ENCODE measurements at regions not wholly inside any gene's neighbourhood (a gene's known extent, or its start where the extent isn't known, plus 50 kb on each side); places are given as distances from the start of the nearest gene placed in this dataset.

GRCh38 chr4:19406789-19407188 is 844.9 kb upstream of the SLIT2 start:
- no peak overlapping the region for H3K27ac Mint-ChIP-seq (ENCODE audit: unreplicated experiment)
- H3K9me3 Mint-ChIP-seq: no peaks in the 10 kb centered on the region
- H3K36me3 Mint-ChIP-seq (ENCODE audit: low read depth): no peaks in the 10 kb centered on the region
- no peak for TF ChIP-seq CTCF (conservative IDR thresholded peaks at IDR 0.05)
- no peaks in the 10 kb centered on the region for H3K27me3 Mint-ChIP-seq (ENCODE audit: low read depth)
- no peak for DNase-seq (ENCODE audit: low read depth, low spot score)
- no peaks in the 10 kb centered on the region for H3K4me1 Mint-ChIP-seq
- no peak overlapping the region for H3K4me3 Mint-ChIP-seq

DNA sequence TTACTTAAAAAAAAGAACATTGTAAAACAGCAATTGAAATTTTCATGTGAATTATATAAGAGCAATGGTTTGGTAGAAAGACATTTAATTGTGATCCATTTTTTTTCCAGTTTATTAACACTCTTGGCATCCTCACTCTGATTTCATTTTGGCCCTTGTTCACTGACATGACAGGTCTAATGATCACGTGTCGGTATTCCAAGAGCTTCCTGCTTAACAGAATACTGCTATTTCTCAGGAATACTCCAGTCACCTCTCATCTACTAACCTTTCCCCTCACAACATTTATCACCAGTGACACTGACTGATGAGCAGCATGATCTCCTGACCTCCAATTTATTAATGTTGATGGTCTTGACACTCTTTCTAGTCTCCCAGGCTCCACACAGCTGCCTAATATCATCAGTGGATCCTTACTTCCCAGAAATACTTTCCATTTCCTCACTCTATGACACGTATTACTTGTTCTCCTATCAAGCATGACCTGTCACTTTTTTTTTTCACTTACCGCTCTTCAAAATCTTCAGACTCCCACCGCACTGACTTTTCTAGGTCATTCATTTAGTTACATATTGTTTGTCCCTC is 847.8 kb upstream of the SLIT2 start:
- DNase-seq (ENCODE audit: low read depth, low spot score): no peak
- Mint-ChIP-seq H3K27ac (ENCODE audit: unreplicated experiment) (no peak overlapping the region), H3K27me3 (ENCODE audit: low read depth) (no peaks in the 10 kb centered on the region), H3K9me3 (no peaks in the 10 kb centered on the region), H3K36me3 (ENCODE audit: low read depth) (no peaks in the 10 kb centered on the region), H3K4me3 (no peak overlapping the region), H3K4me1 (no peaks in the 10 kb centered on the region)
- no peak for TF ChIP-seq CTCF (conservative IDR thresholded peaks at IDR 0.05)

DNA sequence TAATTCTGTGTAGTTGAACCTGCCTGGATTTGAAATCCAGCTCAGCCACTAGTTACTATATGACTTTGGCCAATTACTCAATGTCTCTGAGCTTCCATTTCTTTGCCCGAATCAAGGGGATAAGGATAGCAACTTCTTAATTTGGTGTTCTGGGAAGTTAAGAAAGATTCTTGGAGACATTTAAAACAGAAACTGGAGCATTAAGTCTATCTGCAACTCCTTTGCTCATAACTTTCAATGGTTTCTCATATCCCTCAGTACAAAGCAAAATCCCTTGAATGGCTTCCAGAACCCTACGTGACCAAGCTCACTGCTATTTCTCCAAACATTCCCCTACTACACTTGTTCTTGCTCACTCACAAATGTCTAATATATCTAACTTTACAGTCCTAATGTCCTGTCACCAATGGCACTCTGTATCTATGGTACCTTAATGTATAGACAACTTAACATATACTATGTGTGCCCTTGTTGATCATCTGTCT is 849.1 kb upstream of the SLIT2 start:
- Mint-ChIP-seq H3K27me3 (ENCODE audit: low read depth) (no peaks in the 10 kb centered on the region), H3K27ac (ENCODE audit: unreplicated experiment) (no peak overlapping the region), H3K36me3 (ENCODE audit: low read depth) (no peaks in the 10 kb centered on the region), H3K4me1 (no peaks in the 10 kb centered on the region), H3K9me3 (no peaks in the 10 kb centered on the region), H3K4me3 (no peak overlapping the region)
- no peak for DNase-seq (ENCODE audit: low read depth, low spot score)
- TF ChIP-seq CTCF (conservative IDR thresholded peaks at IDR 0.05): no peak

DNA sequence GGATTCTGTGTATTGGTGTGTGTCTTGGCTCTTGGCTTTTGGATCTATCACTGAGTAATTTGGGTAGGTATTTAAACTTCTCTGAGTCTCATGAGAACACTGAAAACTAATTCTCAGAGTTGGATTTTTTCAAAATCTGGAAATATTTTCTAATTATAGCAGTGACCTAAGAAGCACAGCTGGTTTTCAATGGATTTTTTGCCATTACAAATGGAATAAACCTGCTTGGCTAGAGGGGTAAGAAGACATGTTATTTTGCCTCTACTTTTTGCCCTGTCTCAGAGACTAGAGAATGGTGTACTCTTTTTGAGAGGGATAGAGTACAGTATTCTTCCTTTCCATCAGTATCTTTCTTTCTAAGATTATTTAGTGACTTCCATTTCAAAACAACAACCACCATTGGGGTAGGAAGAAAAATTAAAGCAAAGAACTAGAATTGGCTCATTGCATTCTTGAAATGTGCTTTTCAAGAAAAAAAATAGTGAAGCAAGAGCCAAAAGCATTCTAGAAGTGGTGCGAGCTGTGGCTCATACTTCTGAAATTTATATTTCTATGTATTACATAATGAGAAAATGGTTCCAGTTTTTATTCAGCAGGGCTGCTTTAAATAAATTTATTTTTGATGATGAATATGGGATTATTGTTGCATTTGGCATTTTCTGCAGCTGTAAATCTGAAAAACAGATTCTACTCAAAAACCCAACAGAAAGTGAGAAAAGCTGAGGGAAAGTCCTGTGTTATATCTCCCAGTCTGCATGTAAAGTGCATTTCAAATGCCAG is 850.2 kb upstream of the SLIT2 start:
- Mint-ChIP-seq H3K27me3 (ENCODE audit: low read depth) (no peaks in the 10 kb centered on the region), H3K4me3 (no peak overlapping the region), H3K27ac (ENCODE audit: unreplicated experiment) (no peak overlapping the region), H3K9me3 (no peaks in the 10 kb centered on the region), H3K36me3 (ENCODE audit: low read depth) (no peaks in the 10 kb centered on the region), H3K4me1 (no peaks in the 10 kb centered on the region)
- DNase-seq (ENCODE audit: low read depth, low spot score): no peak
- no peak for TF ChIP-seq CTCF (conservative IDR thresholded peaks at IDR 0.05)

- H3K27ac Mint-ChIP-seq (ENCODE audit: unreplicated experiment): no peak overlapping the region
- H3K4me3 Mint-ChIP-seq: no peak overlapping the region
- H3K36me3 Mint-ChIP-seq (ENCODE audit: low read depth): no peaks in the 10 kb centered on the region
- H3K9me3 Mint-ChIP-seq: no peaks in the 10 kb centered on the region
- no peak for TF ChIP-seq CTCF (conservative IDR thresholded peaks at IDR 0.05)
- no peak for DNase-seq (ENCODE audit: low read depth, low spot score)
- H3K27me3 Mint-ChIP-seq (ENCODE audit: low read depth): no peaks in the 10 kb centered on the region
- no peaks in the 10 kb centered on the region for H3K4me1 Mint-ChIP-seq
Measured at GRCh38 chr4:19400820-19401219, 850.9 kb upstream of the SLIT2 start.
